ENCODE measurements at regions not wholly inside any gene's neighbourhood (a gene's known extent, or its start where the extent isn't known, plus 50 kb on each side); places are given as distances from the start of the nearest gene placed in this dataset.

DNA sequence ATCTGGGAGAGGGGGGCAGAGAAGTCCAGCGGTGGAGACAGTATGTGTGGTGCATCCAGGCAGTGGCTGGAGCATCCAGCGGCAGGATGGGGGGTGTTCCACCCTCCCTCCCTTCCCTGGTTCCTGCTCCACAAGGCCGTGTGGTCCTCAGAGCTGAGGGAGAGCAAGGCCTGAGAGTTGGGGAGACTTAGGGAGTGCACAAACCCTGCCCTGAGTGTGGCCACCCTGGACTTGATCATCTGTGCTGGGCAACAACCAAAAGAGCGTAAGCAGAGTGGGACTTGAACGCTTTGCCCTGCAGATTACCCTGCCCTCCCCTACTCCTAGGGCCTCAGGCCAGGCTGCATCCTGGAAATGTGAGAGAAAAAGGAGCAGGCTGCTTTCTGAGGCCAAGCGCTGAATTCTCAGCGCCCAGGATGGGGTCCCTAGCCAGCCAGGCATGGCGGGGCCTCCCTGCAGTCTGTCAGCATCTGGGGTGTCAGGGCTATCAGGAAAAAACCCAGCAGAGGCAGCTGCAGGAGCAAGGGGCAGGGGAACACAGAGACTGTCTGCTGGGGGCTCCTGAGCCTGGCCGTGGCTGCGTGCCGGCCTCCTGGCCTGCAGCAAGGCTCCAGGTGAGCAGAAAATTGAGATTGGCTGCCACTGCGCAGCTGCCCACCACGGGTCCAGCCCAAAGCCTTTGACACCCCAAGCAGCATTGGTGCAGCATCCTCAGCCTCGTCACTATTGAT lies 266.2 kb downstream of the NPHP4 start:
- Histone ChIP-seq H4K20me1 (ENCODE audit: insufficient read depth) (no peaks in the 10 kb centered on the region), H3K9me2 (ENCODE audit: insufficient read depth, low read length) (no peaks in the 10 kb centered on the region), H3K9ac (ENCODE audit: low read length) (no peak overlapping the region), H3F3A (ENCODE audit: insufficient read depth, low read length, poor library complexity, severe bottlenecking) (no peaks in the 10 kb centered on the region), H3K4me2 (ENCODE audit: low read length) (no peak overlapping the region), H3K4me3 (ENCODE audit: low read length) (no peak overlapping the region), H3K27me3 (ENCODE audit: insufficient read depth, low read depth, low read length) (no peaks in the 10 kb centered on the region), H3K79me2 (replicated peaks; ENCODE audit: insufficient read depth, low read length) (no peaks in the 10 kb centered on the region), H2AFZ (ENCODE audit: low read depth, low read length) (no peak overlapping the region), H3K36me3 (ENCODE audit: insufficient read depth, low read length) (no peaks in the 10 kb centered on the region), H3K27ac (ENCODE audit: low read length) (no peak overlapping the region), H3K9me3 (ENCODE audit: low read length) (no peaks in the 10 kb centered on the region)
- TF ChIP-seq TAF1 (IDR thresholded peaks at IDR 0.05; ENCODE audit: low read depth): no peak
- no peak for TF ChIP-seq EP300 (conservative IDR thresholded peaks at IDR 0.05; ENCODE audit: poor library complexity, severe bottlenecking)
- TF ChIP-seq MXI1 (conservative IDR thresholded peaks at IDR 0.05; ENCODE audit: poor library complexity, severe bottlenecking): no peak
- TF ChIP-seq POLR2AphosphoS5 (IDR thresholded peaks at IDR 0.05): no peak
- TF ChIP-seq, protein P1, sequence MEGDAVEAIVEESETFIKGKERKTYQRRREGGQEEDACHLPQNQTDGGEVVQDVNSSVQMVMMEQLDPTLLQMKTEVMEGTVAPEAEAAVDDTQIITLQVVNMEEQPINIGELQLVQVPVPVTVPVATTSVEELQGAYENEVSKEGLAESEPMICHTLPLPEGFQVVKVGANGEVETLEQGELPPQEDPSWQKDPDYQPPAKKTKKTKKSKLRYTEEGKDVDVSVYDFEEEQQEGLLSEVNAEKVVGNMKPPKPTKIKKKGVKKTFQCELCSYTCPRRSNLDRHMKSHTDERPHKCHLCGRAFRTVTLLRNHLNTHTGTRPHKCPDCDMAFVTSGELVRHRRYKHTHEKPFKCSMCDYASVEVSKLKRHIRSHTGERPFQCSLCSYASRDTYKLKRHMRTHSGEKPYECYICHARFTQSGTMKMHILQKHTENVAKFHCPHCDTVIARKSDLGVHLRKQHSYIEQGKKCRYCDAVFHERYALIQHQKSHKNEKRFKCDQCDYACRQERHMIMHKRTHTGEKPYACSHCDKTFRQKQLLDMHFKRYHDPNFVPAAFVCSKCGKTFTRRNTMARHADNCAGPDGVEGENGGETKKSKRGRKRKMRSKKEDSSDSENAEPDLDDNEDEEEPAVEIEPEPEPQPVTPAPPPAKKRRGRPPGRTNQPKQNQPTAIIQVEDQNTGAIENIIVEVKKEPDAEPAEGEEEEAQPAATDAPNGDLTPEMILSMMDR (IDR thresholded peaks at IDR 0.05; ENCODE audit: poor library complexity, severe bottlenecking): no peak
- no peak for TF ChIP-seq EZH2 (IDR thresholded peaks at IDR 0.05; ENCODE audit: borderline replicate concordance, insufficient read depth, low read length, poor library complexity, severe bottlenecking)
- no peak for TF ChIP-seq REST (IDR thresholded peaks at IDR 0.05; ENCODE audit: borderline replicate concordance)
- no peak for TF ChIP-seq SMC3 (conservative IDR thresholded peaks at IDR 0.05; ENCODE audit: poor library complexity)
- no peak for TF ChIP-seq RAD21 (conservative IDR thresholded peaks at IDR 0.05)

GRCh38 chr1:5725406-5725805 lies 266.8 kb downstream of the NPHP4 start:
- no peak overlapping the region for H2AFZ ChIP-seq (ENCODE audit: low read depth, low read length)
- no peak overlapping the region for H3K9ac ChIP-seq (ENCODE audit: low read length)
- no peaks in the 10 kb centered on the region for H3K36me3 ChIP-seq (ENCODE audit: insufficient read depth, low read length)
- H3K4me3 ChIP-seq (ENCODE audit: low read length): no peak overlapping the region
- no peaks in the 10 kb centered on the region for H3K9me3 ChIP-seq (ENCODE audit: low read length)
- no peak overlapping the region for H3K27ac ChIP-seq (ENCODE audit: low read length)
- H3K4me2 ChIP-seq (ENCODE audit: low read length): no peak overlapping the region
- no peaks in the 10 kb centered on the region for H3K27me3 ChIP-seq (ENCODE audit: insufficient read depth, low read depth, low read length)
- H3K79me2 ChIP-seq (replicated peaks; ENCODE audit: insufficient read depth, low read length): no peaks in the 10 kb centered on the region
- H3F3A ChIP-seq (ENCODE audit: insufficient read depth, low read length, poor library complexity, severe bottlenecking): no peaks in the 10 kb centered on the region
- no peaks in the 10 kb centered on the region for H4K20me1 ChIP-seq (ENCODE audit: insufficient read depth)
- TF ChIP-seq REST (IDR thresholded peaks at IDR 0.05; ENCODE audit: borderline replicate concordance): no peak
- TF ChIP-seq MXI1 (conservative IDR thresholded peaks at IDR 0.05; ENCODE audit: poor library complexity, severe bottlenecking): no peak
- TF ChIP-seq SMC3 (conservative IDR thresholded peaks at IDR 0.05; ENCODE audit: poor library complexity): no peak
- no peak for TF ChIP-seq RAD21 (conservative IDR thresholded peaks at IDR 0.05)
- TF ChIP-seq, protein P1 (IDR thresholded peaks at IDR 0.05; ENCODE audit: poor library complexity, severe bottlenecking): no peak
- no peak for TF ChIP-seq TAF1 (IDR thresholded peaks at IDR 0.05; ENCODE audit: low read depth)
- TF ChIP-seq EP300 (conservative IDR thresholded peaks at IDR 0.05; ENCODE audit: poor library complexity, severe bottlenecking): no peak
- no peaks in the 10 kb centered on the region for H3K9me2 ChIP-seq (ENCODE audit: insufficient read depth, low read length)
